ENCODE measurements at regions not wholly inside any gene's neighbourhood (a gene's known extent, or its start where the extent isn't known, plus 50 kb on each side); places are given as distances from the start of the nearest gene placed in this dataset.

GRCh38 chr11:87394924-87395323 lies 357.2 kb downstream of the TMEM135 start:
- POLR2A ChIA-PET = no interaction called here
- no peak overlapping the region for H3K27ac Mint-ChIP-seq
- H3K9me3 Mint-ChIP-seq = peaks cover 32% of the 10 kb centered on the region
- DNase-seq (ENCODE audit: low spot score) (no peak), ATAC-seq (no peak)
- peaks cover 6% of the 10 kb centered on the region; the same call in 1 of the 2 replicates for H3K36me3 Mint-ChIP-seq
- TF ChIP-seq ELF4 (CRISPR knock-in tag; IDR thresholded peaks at IDR 0.05; ENCODE audit: low read depth) = no peak
- TF ChIP-seq, protein P1, sequence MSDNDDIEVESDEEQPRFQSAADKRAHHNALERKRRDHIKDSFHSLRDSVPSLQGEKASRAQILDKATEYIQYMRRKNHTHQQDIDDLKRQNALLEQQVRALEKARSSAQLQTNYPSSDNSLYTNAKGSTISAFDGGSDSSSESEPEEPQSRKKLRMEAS (CRISPR knock-in tag; IDR thresholded peaks at IDR 0.05) = no peak
- no peak for TF ChIP-seq EMX1 (CRISPR knock-in tag; IDR thresholded peaks at IDR 0.05)
- TF ChIP-seq KAT7 (CRISPR knock-in tag; IDR thresholded peaks at IDR 0.05; ENCODE audit: borderline replicate concordance) = no peak
- TF ChIP-seq, protein P2, sequence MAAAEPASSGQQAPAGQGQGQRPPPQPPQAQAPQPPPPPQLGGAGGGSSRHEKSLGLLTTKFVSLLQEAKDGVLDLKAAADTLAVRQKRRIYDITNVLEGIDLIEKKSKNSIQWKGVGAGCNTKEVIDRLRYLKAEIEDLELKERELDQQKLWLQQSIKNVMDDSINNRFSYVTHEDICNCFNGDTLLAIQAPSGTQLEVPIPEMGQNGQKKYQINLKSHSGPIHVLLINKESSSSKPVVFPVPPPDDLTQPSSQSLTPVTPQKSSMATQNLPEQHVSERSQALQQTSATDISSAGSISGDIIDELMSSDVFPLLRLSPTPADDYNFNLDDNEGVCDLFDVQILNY (CRISPR knock-in tag; IDR thresholded peaks at IDR 0.05) = no peak
- no peak for TF ChIP-seq TP53 (CRISPR knock-in tag; IDR thresholded peaks at IDR 0.05)
- no peak for TF ChIP-seq CBFB (CRISPR knock-in tag; IDR thresholded peaks at IDR 0.05; ENCODE audit: low read depth)
- TF ChIP-seq IRF2 (CRISPR knock-in tag; IDR thresholded peaks at IDR 0.05; ENCODE audit: borderline replicate concordance, low read depth) = no peak
- no peak for TF ChIP-seq ESRRA (CRISPR knock-in tag; IDR thresholded peaks at IDR 0.05; ENCODE audit: borderline replicate concordance)
- TF ChIP-seq ZNF138 (CRISPR knock-in tag; conservative IDR thresholded peaks at IDR 0.05) = no peak
- no peak for TF ChIP-seq E2F4 (CRISPR knock-in tag; IDR thresholded peaks at IDR 0.05; ENCODE audit: borderline replicate concordance, low read depth)
- no peak for TF ChIP-seq SMAD4 (CRISPR knock-in tag; IDR thresholded peaks at IDR 0.05)
- TF ChIP-seq, protein P3, sequence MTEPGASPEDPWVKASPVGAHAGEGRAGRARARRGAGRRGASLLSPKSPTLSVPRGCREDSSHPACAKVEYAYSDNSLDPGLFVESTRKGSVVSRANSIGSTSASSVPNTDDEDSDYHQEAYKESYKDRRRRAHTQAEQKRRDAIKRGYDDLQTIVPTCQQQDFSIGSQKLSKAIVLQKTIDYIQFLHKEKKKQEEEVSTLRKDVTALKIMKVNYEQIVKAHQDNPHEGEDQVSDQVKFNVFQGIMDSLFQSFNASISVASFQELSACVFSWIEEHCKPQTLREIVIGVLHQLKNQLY (CRISPR knock-in tag; IDR thresholded peaks at IDR 0.05) = no peak
- no peak for TF ChIP-seq NFATC4 (CRISPR knock-in tag; IDR thresholded peaks at IDR 0.05)
- TF ChIP-seq USF1 (CRISPR knock-in tag; IDR thresholded peaks at IDR 0.05) = no peak
- TF ChIP-seq, protein P4, sequence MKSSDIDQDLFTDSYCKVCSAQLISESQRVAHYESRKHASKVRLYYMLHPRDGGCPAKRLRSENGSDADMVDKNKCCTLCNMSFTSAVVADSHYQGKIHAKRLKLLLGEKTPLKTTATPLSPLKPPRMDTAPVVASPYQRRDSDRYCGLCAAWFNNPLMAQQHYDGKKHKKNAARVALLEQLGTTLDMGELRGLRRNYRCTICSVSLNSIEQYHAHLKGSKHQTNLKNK (CRISPR knock-in tag; IDR thresholded peaks at IDR 0.05) = no peak
- TF ChIP-seq NFYB (CRISPR knock-in tag; conservative IDR thresholded peaks at IDR 0.05; ENCODE audit: low read depth) = no peak
- TF ChIP-seq, protein P5, sequence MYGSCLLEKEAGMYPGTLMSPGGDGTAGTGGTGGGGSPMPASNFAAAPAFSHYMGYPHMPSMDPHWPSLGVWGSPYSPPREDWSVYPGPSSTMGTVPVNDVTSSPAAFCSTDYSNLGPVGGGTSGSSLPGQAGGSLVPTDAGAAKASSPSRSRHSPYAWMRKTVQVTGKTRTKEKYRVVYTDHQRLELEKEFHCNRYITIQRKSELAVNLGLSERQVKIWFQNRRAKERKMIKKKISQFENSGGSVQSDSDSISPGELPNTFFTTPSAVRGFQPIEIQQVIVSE (CRISPR knock-in tag; IDR thresholded peaks at IDR 0.05; ENCODE audit: borderline replicate concordance) = no peak
- H3K4me3 Mint-ChIP-seq = no peak overlapping the region
- CTCF ChIA-PET = no interaction called here
- H3K27me3 Mint-ChIP-seq (ENCODE audit: low read depth) = no peaks in the 10 kb centered on the region
- H3K4me1 Mint-ChIP-seq = peaks cover 15% of the 10 kb centered on the region

DNA sequence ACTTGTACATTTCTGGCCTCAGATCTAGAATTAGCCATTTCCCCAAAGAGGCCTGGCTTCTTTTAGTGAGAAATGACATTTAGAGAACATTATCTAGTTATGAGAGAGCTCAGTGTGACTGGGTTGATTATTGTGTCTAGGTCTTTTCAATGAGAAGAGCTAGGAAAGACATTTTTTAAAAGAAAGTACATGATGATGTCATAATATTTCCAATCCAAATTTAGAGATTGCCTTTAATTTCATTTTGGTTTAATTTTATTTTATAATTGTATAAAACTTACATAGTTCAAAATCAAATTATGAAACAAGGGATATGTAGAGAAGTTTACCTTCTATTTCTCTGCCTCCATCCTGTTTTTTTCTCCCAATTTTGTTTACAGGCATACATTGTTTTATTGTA lies 354.9 kb downstream of the TMEM135 start:
- H3K4me3 Mint-ChIP-seq = no peak overlapping the region
- DNase-seq (ENCODE audit: low spot score) (no peak), ATAC-seq (no peak)
- peaks cover 13% of the 10 kb centered on the region for H3K36me3 Mint-ChIP-seq
- no peak overlapping the region for H3K27ac Mint-ChIP-seq
- POLR2A ChIA-PET = no interaction called here
- H3K27me3 Mint-ChIP-seq (ENCODE audit: low read depth) = no peaks in the 10 kb centered on the region; the same call in 1 of the 2 replicates
- peaks cover 41% of the 10 kb centered on the region for H3K9me3 Mint-ChIP-seq
- H3K4me1 Mint-ChIP-seq = peaks cover 10% of the 10 kb centered on the region
- CTCF ChIA-PET = interaction anchor here (0.7 kb wide), 1 partner anchor 17 kb away, joined by 3 read pairs; no protein-coding TSS in a partner anchor
- TF ChIP-seq JAZF1 (CRISPR knock-in tag; IDR thresholded peaks at IDR 0.05) = no peak
- TF ChIP-seq HMGA2 (CRISPR knock-in tag; IDR thresholded peaks at IDR 0.05) = no peak
- no peak for TF ChIP-seq TEAD1 (CRISPR knock-in tag; IDR thresholded peaks at IDR 0.05)
- TF ChIP-seq NFATC4 (CRISPR knock-in tag; IDR thresholded peaks at IDR 0.05) = no peak
- TF ChIP-seq, protein P6, sequence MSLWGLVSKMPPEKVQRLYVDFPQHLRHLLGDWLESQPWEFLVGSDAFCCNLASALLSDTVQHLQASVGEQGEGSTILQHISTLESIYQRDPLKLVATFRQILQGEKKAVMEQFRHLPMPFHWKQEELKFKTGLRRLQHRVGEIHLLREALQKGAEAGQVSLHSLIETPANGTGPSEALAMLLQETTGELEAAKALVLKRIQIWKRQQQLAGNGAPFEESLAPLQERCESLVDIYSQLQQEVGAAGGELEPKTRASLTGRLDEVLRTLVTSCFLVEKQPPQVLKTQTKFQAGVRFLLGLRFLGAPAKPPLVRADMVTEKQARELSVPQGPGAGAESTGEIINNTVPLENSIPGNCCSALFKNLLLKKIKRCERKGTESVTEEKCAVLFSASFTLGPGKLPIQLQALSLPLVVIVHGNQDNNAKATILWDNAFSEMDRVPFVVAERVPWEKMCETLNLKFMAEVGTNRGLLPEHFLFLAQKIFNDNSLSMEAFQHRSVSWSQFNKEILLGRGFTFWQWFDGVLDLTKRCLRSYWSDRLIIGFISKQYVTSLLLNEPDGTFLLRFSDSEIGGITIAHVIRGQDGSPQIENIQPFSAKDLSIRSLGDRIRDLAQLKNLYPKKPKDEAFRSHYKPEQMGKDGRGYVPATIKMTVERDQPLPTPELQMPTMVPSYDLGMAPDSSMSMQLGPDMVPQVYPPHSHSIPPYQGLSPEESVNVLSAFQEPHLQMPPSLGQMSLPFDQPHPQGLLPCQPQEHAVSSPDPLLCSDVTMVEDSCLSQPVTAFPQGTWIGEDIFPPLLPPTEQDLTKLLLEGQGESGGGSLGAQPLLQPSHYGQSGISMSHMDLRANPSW (CRISPR knock-in tag; conservative IDR thresholded peaks at IDR 0.05; ENCODE audit: low read depth) = no peak
